HK-2 (cell line): ENCODE measurements at regions not wholly inside any gene's neighbourhood (a gene's known extent, or its start where the extent isn't known, plus 50 kb on each side); places are given as distances from the start of the nearest gene placed in this dataset.
"Not testable (repeated sequence)": the region's sequence is repeated elsewhere in the genome, so short reads cannot be mapped to it uniquely, and the experiment has no call there.

Experiments
- DNase-seq: peaks from one replicate; pipeline ENCODE4 v3.0.0-alpha.2; 2018; ENCODE audit not compliant: unreplicated experiment

GRCh38 chr3:105274958-105275357, 91.8 kb upstream of the ALCAM start:
- DNase-seq, result no peak

DNA sequence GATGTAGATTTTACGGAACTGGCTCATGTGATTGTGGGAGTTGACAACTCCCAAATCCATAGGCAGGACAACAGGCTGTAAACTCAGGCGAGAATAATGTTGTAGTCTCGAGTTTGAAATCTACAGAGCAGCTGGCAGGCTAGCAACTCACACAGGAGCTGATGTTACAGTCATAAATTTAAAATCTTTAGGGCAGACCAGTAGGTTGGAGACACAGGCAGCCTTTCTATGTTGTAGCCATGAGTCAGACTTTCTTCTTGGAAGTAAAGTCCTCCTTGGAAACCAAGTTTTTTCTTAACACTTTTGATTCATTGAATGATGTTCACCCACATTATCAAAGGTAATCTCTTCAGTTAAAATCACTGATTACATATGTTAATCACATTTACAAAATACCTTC, 89.1 kb upstream of the ALCAM start:
- no peak for DNase-seq

GRCh38 chr3:105278688-105279087, 88.0 kb upstream of the ALCAM start:
- DNase-seq, result no peak

GRCh38 chr3:105281989-105282388, 84.7 kb upstream of the ALCAM start:
- DNase-seq, result no peak

DNA sequence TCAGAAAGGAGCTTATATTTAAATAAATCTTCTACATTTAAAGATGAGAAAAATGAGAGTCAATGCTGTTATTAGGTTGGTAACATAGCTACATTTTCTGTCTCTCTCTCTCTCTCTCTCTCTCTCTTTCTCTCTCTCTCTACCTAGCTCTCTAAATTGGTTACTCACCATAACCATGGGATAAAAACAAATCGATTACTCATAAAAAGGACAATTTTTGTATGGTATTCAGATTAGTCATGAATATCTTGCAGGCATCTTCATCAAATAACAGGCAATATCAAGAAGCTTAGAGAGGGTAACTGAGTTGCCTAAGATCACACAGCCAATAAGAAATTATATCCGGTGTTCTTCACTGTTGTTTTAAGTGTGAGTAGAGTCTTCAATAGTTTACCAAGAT, 81.8 kb upstream of the ALCAM start:
- DNase-seq, result no peak

DNA sequence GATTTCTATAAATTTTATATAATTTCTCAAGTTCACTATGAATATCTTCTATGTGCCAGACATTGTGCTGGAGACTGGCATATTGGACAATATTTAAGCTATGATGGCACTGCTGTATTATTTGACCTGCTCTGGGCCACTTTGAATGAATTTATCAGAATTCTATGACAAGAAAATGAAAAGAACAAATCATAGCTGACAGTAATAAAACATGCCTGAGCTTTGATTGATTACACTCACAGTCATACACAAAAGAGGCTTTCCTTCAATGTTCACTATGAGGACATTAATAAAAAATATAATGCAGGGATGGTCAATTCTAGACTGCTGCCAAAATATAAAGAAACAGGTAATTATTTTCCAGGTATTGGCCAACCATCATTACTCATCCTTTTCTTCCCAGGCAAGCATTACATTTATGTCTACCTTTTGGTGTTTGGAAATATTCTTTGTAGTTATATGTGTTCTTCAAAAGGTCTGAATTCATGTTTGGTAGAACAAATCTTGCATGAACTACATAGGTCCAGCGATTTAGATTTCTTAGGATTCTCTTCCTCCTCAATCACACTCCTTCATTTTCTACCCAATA, 81.0 kb upstream of the ALCAM start:
- DNase-seq, result no peak

GRCh38 chr3:105293441-105293840, 73.3 kb upstream of the ALCAM start:
- no peak for DNase-seq

- not testable (repeated sequence) for DNase-seq
Measured at GRCh38 chr3:105296182-105296822, 70.4 kb upstream of the ALCAM start.

- no peak for DNase-seq
Measured at GRCh38 chr3:105304487-105304886, 62.2 kb upstream of the ALCAM start.

DNA sequence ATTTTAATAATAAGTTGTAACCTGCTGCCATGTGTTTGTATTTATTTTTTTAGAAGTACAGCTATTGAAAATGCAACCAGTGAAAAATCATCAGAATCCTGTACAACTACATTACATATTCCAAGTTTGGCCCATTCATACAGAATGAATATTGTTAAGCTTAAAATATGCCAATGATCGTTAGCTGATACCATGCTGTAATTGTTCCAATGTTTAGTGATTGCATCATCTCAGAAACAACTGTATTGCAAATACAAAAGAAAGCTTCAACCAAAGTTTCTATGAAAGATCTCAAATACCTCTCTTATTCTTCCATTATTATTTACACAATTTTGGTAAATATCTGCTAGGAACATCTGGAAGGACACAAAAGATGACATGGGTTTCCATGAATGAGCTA, 51.6 kb upstream of the ALCAM start:
- DNase-seq, result no peak

GRCh38 chr3:105315815-105316214, 50.9 kb upstream of the ALCAM start:
- no peak for DNase-seq

GRCh38 chr3:105316331-105316730, 50.4 kb upstream of the ALCAM start:
- DNase-seq, result no peak
